GM12878 (cell line): ENCODE measurements at regions not wholly inside any gene's neighbourhood (a gene's known extent, or its start where the extent isn't known, plus 50 kb on each side); places are given as distances from the start of the nearest gene placed in this dataset.

Experiments used
- EZH2 ChIP-seq: IDR thresholded peaks from 2 replicates; pipeline ENCODE4 v1.6.1; 2012; ENCODE audit warnings: low read depth, mild to moderate bottlenecking, control low read depth, inconsistent platforms, low read length, borderline replicate concordance; ENCODE audit not compliant: control insufficient read depth
- HDAC2 ChIP-seq: fragments of 200-600 bp; sonication (generic); IDR thresholded peaks from 2 replicates; pipeline ENCODE4 v1.6.1; 2017
- POLR2AphosphoS5 ChIP-seq: IDR thresholded peaks from 2 replicates; pipeline ENCODE4 v1.6.1; 2011; ENCODE audit warnings: mild to moderate bottlenecking, low read length, inconsistent platforms
- TAF1 ChIP-seq: IDR thresholded peaks from 2 replicates; pipeline ENCODE4 v1.6.1; 2011; ENCODE audit warnings: mild to moderate bottlenecking, low read depth, low read length, borderline replicate concordance
- ZZZ3 ChIP-seq: IDR thresholded peaks from 2 replicates; pipeline ENCODE4 v1.6.1; 2011; ENCODE audit warnings: low read depth; ENCODE audit not compliant: control insufficient read depth, insufficient read length
- TF ChIP-seq, protein P1 (sequence below), 3 experiments: IDR thresholded peaks in 2 of 3; conservative IDR thresholded peaks in 1 of 3; 2 replicates each; pipeline ENCODE4 v1.5.1; 2011; ENCODE audit warnings: low read depth in 3 of 3, low read length in 3 of 3, mild to moderate bottlenecking in 3 of 3, control low read depth in 2 of 3, moderate library complexity in 2 of 3, inconsistent platforms in 1 of 3, mixed read lengths in 1 of 3; ENCODE audit not compliant: control insufficient read depth in 2 of 3, insufficient read depth in 1 of 3; ENCODE audit errors: extremely low read depth in 1 of 3
- TF ChIP-seq, protein P2 (sequence below): IDR thresholded peaks from 2 replicates; pipeline ENCODE4 v1.6.1; 2012; ENCODE audit warnings: low read depth, low read length, improper control_type of control experiment
- TF ChIP-seq, protein P3 (sequence below): fragments of 450-650 bp; formaldehyde crosslinking; IDR thresholded peaks from 2 replicates; pipeline ENCODE4 v1.5.0; 2022; ENCODE audit warnings: mild to moderate bottlenecking, missing genetic modification characterization

DNA sequence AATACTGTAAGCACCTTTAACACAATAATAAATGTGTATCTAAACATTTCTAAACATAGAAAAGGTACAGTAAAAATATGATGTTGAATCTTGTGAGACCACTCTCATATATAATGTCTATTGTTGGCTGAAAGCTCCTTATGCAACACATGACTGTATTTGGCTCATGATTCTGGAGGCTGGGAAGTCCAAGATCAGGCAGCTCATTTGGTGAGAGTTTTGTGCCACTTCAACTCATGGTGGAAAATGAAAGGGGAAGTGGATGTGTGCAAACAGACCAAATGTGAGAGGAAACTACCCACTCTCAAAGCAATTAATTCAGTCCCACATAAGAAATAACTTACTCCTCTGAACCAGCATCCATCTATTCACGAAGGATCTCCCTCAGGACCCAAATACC, 257.7 kb upstream of the OPRM1 start:
- TF ChIP-seq TAF1: no peak
- no peak for TF ChIP-seq EZH2
- TF ChIP-seq, protein P1, sequence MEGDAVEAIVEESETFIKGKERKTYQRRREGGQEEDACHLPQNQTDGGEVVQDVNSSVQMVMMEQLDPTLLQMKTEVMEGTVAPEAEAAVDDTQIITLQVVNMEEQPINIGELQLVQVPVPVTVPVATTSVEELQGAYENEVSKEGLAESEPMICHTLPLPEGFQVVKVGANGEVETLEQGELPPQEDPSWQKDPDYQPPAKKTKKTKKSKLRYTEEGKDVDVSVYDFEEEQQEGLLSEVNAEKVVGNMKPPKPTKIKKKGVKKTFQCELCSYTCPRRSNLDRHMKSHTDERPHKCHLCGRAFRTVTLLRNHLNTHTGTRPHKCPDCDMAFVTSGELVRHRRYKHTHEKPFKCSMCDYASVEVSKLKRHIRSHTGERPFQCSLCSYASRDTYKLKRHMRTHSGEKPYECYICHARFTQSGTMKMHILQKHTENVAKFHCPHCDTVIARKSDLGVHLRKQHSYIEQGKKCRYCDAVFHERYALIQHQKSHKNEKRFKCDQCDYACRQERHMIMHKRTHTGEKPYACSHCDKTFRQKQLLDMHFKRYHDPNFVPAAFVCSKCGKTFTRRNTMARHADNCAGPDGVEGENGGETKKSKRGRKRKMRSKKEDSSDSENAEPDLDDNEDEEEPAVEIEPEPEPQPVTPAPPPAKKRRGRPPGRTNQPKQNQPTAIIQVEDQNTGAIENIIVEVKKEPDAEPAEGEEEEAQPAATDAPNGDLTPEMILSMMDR (IDR thresholded peaks at IDR 0.05 in 2 of 3, conservative IDR thresholded peaks at IDR 0.05 in 1 of 3; ENCODE audit: control insufficient read depth in 2 of 3, extremely low read depth in 1 of 3, insufficient read depth in 1 of 3, low read depth in 3 of 3, low read length in 3 of 3): no peak
- TF ChIP-seq ZZZ3: no peak
- no peak for TF ChIP-seq HDAC2
- no peak for TF ChIP-seq POLR2AphosphoS5
- TF ChIP-seq, protein P2, sequence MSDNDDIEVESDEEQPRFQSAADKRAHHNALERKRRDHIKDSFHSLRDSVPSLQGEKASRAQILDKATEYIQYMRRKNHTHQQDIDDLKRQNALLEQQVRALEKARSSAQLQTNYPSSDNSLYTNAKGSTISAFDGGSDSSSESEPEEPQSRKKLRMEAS: no peak
- TF ChIP-seq, protein P3, sequence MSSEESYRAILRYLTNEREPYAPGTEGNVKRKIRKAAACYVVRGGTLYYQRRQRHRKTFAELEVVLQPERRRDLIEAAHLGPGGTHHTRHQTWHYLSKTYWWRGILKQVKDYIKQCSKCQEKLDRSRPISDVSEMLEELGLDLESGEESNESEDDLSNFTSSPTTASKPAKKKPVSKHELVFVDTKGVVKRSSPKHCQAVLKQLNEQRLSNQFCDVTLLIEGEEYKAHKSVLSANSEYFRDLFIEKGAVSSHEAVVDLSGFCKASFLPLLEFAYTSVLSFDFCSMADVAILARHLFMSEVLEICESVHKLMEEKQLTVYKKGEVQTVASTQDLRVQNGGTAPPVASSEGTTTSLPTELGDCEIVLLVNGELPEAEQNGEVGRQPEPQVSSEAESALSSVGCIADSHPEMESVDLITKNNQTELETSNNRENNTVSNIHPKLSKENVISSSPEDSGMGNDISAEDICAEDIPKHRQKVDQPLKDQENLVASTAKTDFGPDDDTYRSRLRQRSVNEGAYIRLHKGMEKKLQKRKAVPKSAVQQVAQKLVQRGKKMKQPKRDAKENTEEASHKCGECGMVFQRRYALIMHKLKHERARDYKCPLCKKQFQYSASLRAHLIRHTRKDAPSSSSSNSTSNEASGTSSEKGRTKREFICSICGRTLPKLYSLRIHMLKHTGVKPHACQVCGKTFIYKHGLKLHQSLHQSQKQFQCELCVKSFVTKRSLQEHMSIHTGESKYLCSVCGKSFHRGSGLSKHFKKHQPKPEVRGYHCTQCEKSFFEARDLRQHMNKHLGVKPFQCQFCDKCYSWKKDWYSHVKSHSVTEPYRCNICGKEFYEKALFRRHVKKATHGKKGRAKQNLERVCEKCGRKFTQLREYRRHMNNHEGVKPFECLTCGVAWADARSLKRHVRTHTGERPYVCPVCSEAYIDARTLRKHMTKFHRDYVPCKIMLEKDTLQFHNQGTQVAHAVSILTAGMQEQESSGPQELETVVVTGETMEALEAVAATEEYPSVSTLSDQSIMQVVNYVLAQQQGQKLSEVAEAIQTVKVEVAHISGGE: no peak
